ENCODE measurements at regions not wholly inside any gene's neighbourhood (a gene's known extent, or its start where the extent isn't known, plus 50 kb on each side); places are given as distances from the start of the nearest gene placed in this dataset.
"Not testable (repeated sequence)": the region's sequence is repeated elsewhere in the genome, so short reads cannot be mapped to it uniquely, and the experiment has no call there.

DNA sequence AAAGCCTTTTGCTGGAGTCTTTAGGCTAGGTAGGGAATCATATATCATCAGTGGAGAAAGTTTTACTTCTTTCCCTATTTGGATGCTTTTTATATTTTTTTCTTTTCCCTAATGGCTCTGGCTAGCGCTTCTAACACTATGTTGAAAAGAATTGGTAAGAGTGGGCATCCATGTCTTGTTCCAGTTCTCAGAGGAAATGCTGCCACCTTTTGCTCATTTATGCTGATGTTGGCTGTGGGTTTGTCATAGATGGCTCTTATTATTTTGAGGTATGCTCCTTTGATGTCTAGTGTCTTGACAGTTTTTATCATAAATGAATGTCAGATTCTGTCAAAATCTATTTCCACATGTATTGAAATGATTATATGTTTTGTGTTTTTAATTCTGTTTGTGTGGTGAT lies 1544.1 kb downstream of the REEP3 start:
- in situ Hi-C loops (cut with HindIII; ENCODE audit: low pct_unique_long_range_greater_than_20kb, low sequenced_read_pairs), result no loop called here
- DNase-seq (ENCODE audit: low read depth in 1 of 2, low spot score in 1 of 2), result peak in 1 of 2 experiments; percentile 55
- no peak for TF ChIP-seq JUND (IDR thresholded peaks at IDR 0.05; ENCODE audit: low read depth)

GRCh38 chr10:65083222-65083621 lies 1562.0 kb downstream of the REEP3 start:
- TF ChIP-seq JUND (IDR thresholded peaks at IDR 0.05; ENCODE audit: low read depth), result no peak
- peak in 1 of 2 experiments; percentile 15 for DNase-seq (ENCODE audit: low read depth in 1 of 2, low spot score in 1 of 2)
- in situ Hi-C loops (cut with HindIII; ENCODE audit: low pct_unique_long_range_greater_than_20kb, low sequenced_read_pairs), result no loop called here

GRCh38 chr10:65090991-65091390 lies 1569.8 kb downstream of the REEP3 start:
- in situ Hi-C loops (cut with HindIII; ENCODE audit: low pct_unique_long_range_greater_than_20kb, low sequenced_read_pairs), result no loop called here
- DNase-seq (ENCODE audit: low read depth in 1 of 2, low spot score in 1 of 2), result no peak
- no peak for TF ChIP-seq JUND (IDR thresholded peaks at IDR 0.05; ENCODE audit: low read depth)

- DNase-seq (ENCODE audit: low read depth in 1 of 2, low spot score in 1 of 2), result no peak
- in situ Hi-C loops (cut with HindIII; ENCODE audit: low pct_unique_long_range_greater_than_20kb, low sequenced_read_pairs), result no loop called here
- no peak for TF ChIP-seq JUND (IDR thresholded peaks at IDR 0.05; ENCODE audit: low read depth)
Measured at GRCh38 chr10:65100146-65100545, 1578.9 kb downstream of the REEP3 start.

- DNase-seq (ENCODE audit: low read depth in 1 of 2, low spot score in 1 of 2); in situ Hi-C loops (cut with HindIII; ENCODE audit: low pct_unique_long_range_greater_than_20kb, low sequenced_read_pairs): not testable (repeated sequence)
Measured at GRCh38 chr10:65100881-65101280, 1579.7 kb downstream of the REEP3 start.

DNA sequence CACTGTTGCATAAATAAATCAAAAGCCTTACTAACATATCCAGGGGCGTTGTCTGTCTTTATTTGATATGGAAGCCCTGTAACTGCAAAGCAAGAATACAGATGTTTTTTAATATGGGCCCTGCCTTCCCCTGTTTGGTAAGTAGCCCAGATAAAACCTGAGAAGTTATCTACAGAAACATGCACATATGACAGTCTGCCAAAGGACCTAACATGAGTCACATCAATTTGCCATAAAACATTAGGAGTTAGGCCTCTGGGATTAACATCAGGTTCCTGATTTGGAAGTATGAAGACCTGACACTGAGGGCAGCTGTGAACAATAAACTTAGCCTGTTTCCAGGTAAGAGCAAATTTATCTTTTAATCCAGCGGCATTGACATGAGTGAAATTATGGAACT lies 1588.8 kb downstream of the REEP3 start:
- no peak for DNase-seq (ENCODE audit: low read depth in 1 of 2, low spot score in 1 of 2)
- in situ Hi-C loops (cut with HindIII; ENCODE audit: low pct_unique_long_range_greater_than_20kb, low sequenced_read_pairs), result no loop called here
- TF ChIP-seq JUND (IDR thresholded peaks at IDR 0.05; ENCODE audit: low read depth), result no peak

DNA sequence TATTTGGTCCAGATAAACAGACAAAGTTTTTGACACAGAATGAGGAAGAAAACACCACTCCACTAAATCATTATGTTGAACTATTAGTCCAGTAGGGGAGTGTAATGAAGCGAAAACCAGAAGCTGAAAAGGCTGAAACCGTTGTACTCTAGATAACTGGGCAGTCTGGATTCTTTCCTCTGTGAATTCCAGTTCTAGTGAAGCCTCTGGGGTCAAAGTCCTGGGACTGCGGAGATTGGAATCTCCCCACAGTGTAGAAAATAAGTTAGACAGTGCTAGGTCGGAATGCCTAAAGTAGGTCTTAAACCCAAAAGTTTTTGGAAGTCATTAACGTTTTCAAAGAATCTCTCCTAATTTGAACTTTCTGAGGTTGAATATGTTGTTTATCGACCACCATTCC lies 1589.9 kb downstream of the REEP3 start:
- DNase-seq (ENCODE audit: low read depth in 1 of 2, low spot score in 1 of 2); in situ Hi-C loops (cut with HindIII; ENCODE audit: low pct_unique_long_range_greater_than_20kb, low sequenced_read_pairs): not testable (repeated sequence)

DNA sequence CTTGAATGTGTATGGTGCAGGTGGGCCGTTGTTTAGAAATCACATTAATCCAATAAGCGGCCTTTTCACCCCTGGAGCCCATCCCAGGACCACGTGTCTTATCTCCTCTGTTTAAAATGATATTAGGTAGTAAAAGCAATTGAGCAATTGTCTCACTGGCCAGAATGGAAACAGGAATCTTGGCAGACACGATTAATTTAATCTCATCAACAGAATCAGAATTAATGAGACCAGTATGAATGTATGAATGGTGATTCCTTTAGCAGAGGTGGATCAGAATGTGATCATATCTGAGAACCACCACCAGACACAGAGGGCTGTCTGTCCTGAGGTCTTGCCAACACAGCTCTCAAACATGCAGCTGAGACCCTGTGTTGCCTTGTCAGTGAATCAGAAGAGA lies 1591.4 kb downstream of the REEP3 start:
- no peak for TF ChIP-seq JUND (IDR thresholded peaks at IDR 0.05; ENCODE audit: low read depth)
- no peak for DNase-seq (ENCODE audit: low read depth in 1 of 2, low spot score in 1 of 2)
- in situ Hi-C loops (cut with HindIII; ENCODE audit: low pct_unique_long_range_greater_than_20kb, low sequenced_read_pairs), result no loop called here

DNA sequence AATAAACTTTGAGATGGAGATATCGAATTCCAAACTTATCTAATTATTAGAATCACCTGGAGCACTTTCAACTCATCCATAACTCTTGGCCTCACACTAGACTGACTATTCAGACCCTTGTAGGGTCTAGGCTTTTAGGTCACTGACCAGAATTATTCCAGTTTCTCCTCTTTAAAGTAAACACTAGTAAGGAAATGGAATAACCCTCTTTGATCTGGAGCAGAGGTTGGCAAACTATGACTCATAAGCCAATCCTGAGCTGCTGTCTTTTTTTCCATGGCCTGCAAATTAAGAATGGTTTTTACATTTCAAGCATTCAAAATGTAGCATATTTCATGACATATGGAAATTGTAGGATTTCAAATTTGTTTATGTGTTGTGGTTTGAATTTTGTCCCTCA lies 1601.9 kb downstream of the REEP3 start:
- DNase-seq (ENCODE audit: low read depth in 1 of 2, low spot score in 1 of 2), result no peak
- TF ChIP-seq JUND (IDR thresholded peaks at IDR 0.05; ENCODE audit: low read depth), result no peak
- in situ Hi-C loops (cut with HindIII; ENCODE audit: low pct_unique_long_range_greater_than_20kb, low sequenced_read_pairs), result no loop called here

GRCh38 chr10:65125212-65125611 lies 1604.0 kb downstream of the REEP3 start:
- in situ Hi-C loops (cut with HindIII; ENCODE audit: low pct_unique_long_range_greater_than_20kb, low sequenced_read_pairs), result no loop called here
- TF ChIP-seq JUND (IDR thresholded peaks at IDR 0.05; ENCODE audit: low read depth), result no peak
- DNase-seq (ENCODE audit: low read depth in 1 of 2, low spot score in 1 of 2), result no peak

DNA sequence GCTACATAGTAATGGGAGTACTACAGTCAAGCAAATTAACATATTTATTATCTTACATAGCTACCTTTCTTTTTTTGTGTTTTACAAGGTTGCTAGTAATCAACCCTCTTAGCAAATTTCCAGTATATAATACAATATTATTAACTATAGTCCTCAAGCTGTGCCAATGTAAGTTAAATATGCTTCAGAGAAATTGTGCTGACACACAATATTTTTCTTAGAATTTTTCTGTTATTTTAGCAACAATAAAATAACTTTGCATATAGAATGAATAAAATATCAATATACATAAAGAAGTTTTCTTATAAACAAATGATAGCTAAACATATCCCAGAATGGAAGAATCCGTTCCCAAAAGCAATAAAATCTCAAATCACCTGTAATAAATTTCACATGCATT lies 1605.1 kb downstream of the REEP3 start:
- TF ChIP-seq JUND (IDR thresholded peaks at IDR 0.05; ENCODE audit: low read depth), result no peak
- DNase-seq (ENCODE audit: low read depth in 1 of 2, low spot score in 1 of 2), result no peak
- in situ Hi-C loops (cut with HindIII; ENCODE audit: low pct_unique_long_range_greater_than_20kb, low sequenced_read_pairs), result no loop called here

GRCh38 chr10:65128277-65128676 lies 1607.1 kb downstream of the REEP3 start:
- DNase-seq (ENCODE audit: low read depth in 1 of 2, low spot score in 1 of 2), result no peak
- TF ChIP-seq JUND (IDR thresholded peaks at IDR 0.05; ENCODE audit: low read depth), result no peak
- in situ Hi-C loops (cut with HindIII; ENCODE audit: low pct_unique_long_range_greater_than_20kb, low sequenced_read_pairs), result no loop called here

DNA sequence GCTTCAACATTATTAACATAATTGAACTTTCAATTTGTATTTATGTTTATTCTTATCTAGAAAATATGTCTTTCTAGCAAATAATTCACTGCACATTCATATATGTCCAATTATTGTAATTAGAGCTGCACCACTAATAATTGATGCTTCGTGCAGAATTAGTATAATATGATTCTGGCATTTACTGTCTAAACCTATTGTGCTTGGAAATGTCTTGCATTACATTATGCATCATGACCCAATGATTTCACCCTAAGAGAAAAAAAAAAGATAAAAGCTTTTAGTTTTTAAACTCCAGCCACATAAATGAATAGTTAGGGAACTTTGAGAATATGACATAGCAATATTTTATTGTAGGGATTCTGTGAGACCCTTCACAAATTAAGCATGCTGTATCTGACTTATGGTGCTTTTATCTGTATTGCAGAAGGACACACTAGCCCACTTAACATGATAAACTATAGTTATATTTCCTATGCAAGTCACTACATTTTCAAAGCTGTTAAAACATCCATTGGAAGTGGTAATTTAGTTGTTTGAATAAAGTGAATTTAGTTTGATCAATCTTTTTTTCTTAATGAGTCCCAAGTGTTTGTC lies 1609.1 kb downstream of the REEP3 start:
- no peak for TF ChIP-seq JUND (IDR thresholded peaks at IDR 0.05; ENCODE audit: low read depth)
- DNase-seq (ENCODE audit: low read depth in 1 of 2, low spot score in 1 of 2), result no peak
- in situ Hi-C loops (cut with HindIII; ENCODE audit: low pct_unique_long_range_greater_than_20kb, low sequenced_read_pairs), result no loop called here

DNA sequence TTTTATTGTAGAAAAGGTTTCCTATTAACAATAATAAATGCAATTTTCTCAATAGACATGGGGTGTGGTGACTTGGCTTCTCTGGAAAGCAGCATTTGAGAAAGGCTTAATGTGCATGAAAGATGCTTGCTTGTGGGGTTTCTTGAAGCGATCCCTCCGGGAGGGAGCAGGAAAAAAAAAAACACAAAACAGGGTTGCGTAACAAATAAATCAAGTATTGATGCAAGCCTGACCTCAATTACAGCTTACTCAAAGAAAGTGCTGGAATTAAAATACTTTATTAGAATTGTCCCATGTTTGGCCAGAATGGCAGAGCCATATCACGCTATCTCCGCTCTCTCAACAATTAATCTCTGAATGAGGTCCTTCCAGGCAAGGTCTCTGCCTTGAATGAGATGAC lies 1612.5 kb downstream of the REEP3 start:
- no peak for TF ChIP-seq JUND (IDR thresholded peaks at IDR 0.05; ENCODE audit: low read depth)
- DNase-seq (ENCODE audit: low read depth in 1 of 2, low spot score in 1 of 2), result no peak
- in situ Hi-C loops (cut with HindIII; ENCODE audit: low pct_unique_long_range_greater_than_20kb, low sequenced_read_pairs), result no loop called here
